Motor neuron (in vitro differentiated cells): ENCODE measurements at regions not wholly inside any gene's neighbourhood (a gene's known extent, or its start where the extent isn't known, plus 50 kb on each side); places are given as distances from the start of the nearest gene placed in this dataset.

ENCODE experiments used
- ATAC-seq, 8 experiments: fragments of 200-7000 bp; cut with Tn5 transposase; replicated peaks in 6 of 8; 2 replicates each; pipeline ENCODE4 v1.8.0; 2021; ENCODE audit warnings: mild to moderate bottlenecking in 8 of 8, moderate library complexity in 8 of 8
- H3K27ac ChIP-seq, 2 donors: fragments of 250-450 bp; sonication (Bioruptor Pico); 2 replicates each; pipeline ENCODE4 v1.9.0; 2021; ENCODE audit warnings: antibody characterized with exemption in 2 of 2, mild to moderate bottlenecking in 2 of 2, moderate library complexity in 1 of 2
- H3K4me1 ChIP-seq, 2 donors: fragments of 250-450 bp; sonication (Bioruptor Pico); replicated peaks in 1 of 2; 2 replicates each; pipeline ENCODE4 v1.6.1; 2021; ENCODE audit warnings: antibody characterized with exemption in 2 of 2, mild to moderate bottlenecking in 2 of 2, moderate library complexity in 1 of 2
- H3K4me3 ChIP-seq, 5 donors: fragments of 250-450 bp; sonication (Bioruptor Pico); 2 replicates each; pipeline ENCODE4 v1.9.0; 2021; ENCODE audit warnings: antibody characterized with exemption in 5 of 5, mild to moderate bottlenecking in 5 of 5, moderate library complexity in 4 of 5
- WGBS, 10 experiments: fragments of 450-650 bp; shearing (Covaris generic); methylation state at CpG; one replicate each; pipeline ENCODE4 v1.0.0; 2022; 5-methylcytosine and 5-hydroxymethylcytosine counted together
- in situ Hi-C, 9 experiments: fragments of 400-800 bp; cut with MboI; loops; one replicate each; pipeline ENCODE4 v1.15.0; 2021; ENCODE audit warnings: low sequenced_read_pairs in 9 of 9, low pct_unique_long_range_greater_than_20kb in 2 of 9; ENCODE audit not compliant: unreplicated experiment in 9 of 9

GRCh38 chr2:238634701-238635357, 208.1 kb downstream of the ASB1 start:
- in situ Hi-C loops: loop anchor here in 1 of 9 experiments (25.0 kb wide), 1 partner anchor 98 kb away; no protein-coding TSS in a partner anchor
- H3K4me3 ChIP-seq: no peak overlapping the region
- no peak overlapping the region for H3K27ac ChIP-seq
- no peaks in the 10 kb centered on the region for H3K4me1 ChIP-seq
- peak in 3 of 8 experiments; percentile 21 to 65 (median 33) for ATAC-seq
- WGBS, 10 experiments: 67 to 100% (median 93%) methylated on average over 1 to 4 of the region's 12 CpGs; no CpG with 5 or more reads in 4 of the 10 experiments

GRCh38 chr2:238635647-238636051, 208.9 kb downstream of the ASB1 start:
- Histone ChIP-seq H3K4me1 (no peaks in the 10 kb centered on the region), H3K27ac (no peak overlapping the region), H3K4me3 (no peak overlapping the region)
- peak in 2 of 8 experiments; percentile 10 to 26 for ATAC-seq
- 59 to 100% (median 79%) methylated on average over 1 to 6 of the region's 8 CpGs; no CpG with 5 or more reads in 4 of the 10 experiments for WGBS, 10 experiments
- in situ Hi-C loops: loop anchor here in 1 of 9 experiments (25.0 kb wide), 1 partner anchor 98 kb away; no protein-coding TSS in a partner anchor

GRCh38 chr2:238636269-238637073, 209.7 kb downstream of the ASB1 start:
- WGBS, 10 experiments: 12 to 90% (median 81%) methylated on average over 3 to 14 of the region's 23 CpGs; no CpG with 5 or more reads in 1 of the 10 experiments
- no peak overlapping the region for H3K27ac ChIP-seq
- no peaks in the 10 kb centered on the region for H3K4me1 ChIP-seq
- no peak overlapping the region for H3K4me3 ChIP-seq
- in situ Hi-C loops: loop anchor here in 1 of 9 experiments (25.0 kb wide), 1 partner anchor 99 kb away; no protein-coding TSS in a partner anchor
- peak in 6 of 8 experiments; percentile 60 to 84 (median 64) for ATAC-seq

DNA sequence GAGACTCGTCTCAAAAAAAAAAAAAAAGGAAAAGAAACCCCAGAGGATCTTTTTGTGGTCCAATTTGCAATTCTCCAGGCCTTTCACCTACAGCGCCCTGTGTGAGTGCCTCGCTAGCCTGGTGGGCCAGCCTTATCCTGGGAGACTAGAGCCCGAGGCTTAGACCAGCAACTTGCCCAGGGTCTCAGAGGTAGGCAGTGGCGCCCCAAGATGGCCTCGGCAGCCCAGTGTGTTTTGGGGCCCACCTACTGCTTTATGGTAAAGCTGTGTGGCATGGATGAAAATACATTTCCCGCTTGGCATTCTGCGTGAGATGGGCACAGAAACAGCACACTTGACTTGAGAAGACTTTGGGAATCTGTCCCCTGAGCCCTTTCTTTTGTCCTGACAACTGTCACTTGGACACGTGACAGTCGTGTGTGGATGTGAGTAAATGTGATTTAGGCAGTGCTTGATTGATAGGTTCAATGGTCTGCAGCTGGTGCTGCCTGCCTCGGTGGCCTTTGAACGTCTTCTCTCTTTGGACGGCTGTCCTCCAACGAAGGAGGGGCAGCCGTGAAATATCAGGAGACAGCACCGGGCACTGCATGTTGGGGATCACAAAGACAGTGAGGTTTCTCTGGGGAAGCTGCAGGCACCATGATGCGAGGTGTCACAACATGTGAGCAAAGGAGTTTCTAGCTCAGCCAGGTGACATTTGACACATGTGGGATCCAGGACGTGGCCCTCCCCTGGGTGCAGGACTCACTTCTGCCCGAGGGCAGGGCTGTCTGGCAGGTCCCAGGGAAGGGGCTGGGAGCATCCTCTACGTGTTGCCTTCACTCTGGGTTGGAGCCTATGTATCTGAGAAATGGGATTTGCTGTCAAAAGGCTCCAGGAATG, 209.5 kb upstream of the TWIST2 start:
- H3K27ac ChIP-seq: no peak overlapping the region
- in situ Hi-C loops: loop anchor here in 1 of 9 experiments (25.0 kb wide), 1 partner anchor 101 kb away; no protein-coding TSS in a partner anchor
- no peak overlapping the region for H3K4me3 ChIP-seq
- peaks cover 0 to 1% of the 10 kb centered on the region in 2 donors for H3K4me1 ChIP-seq
- ATAC-seq: no peak
- 88 to 94% (median 93%) methylated on average over 3 to 9 of the region's 20 CpGs; no CpG with 5 or more reads in 5 of the 10 experiments for WGBS, 10 experiments

DNA sequence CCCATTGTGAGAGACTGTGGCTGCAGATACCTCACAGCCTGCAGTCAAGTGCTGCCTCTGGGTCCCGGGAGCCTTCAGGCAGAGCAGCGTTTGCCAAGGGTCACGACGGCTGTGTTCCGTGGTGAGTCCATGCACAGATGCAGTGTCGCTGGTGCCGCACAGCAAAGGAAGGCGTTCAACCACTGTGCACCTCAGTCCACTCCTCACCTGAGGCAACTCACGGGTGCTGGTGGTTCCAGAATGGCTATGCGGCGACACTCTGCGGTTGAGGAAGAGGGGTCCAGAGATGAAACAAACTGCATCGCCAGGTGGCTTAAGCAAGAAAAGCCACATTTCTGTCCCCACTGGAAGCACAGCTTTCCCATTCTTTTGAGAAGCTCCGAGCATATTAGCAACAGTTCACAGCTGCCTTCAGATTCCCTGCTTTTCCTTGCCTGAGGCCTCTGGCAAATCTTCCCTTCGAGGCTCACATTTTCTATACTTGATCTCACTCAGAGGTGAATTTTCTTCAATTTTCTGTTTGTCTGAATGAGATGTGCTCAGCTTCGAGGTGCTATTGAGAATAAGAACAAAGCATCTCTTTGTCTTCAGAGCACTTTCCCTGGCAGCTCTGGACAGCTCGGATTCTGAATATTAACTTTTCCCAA, 208.8 kb upstream of the TWIST2 start:
- in situ Hi-C loops: loop anchor here in 1 of 9 experiments (25.0 kb wide), 1 partner anchor 102 kb away; no protein-coding TSS in a partner anchor
- Histone ChIP-seq H3K4me1 (peaks cover 6 to 9% of the 10 kb centered on the region in 2 donors), H3K27ac (no peak overlapping the region), H3K4me3 (no peak overlapping the region)
- ATAC-seq: no peak
- WGBS, 10 experiments: 35 to 100% (median 67%) methylated on average over 1 to 13 of the region's 17 CpGs; no CpG with 5 or more reads in 1 of the 10 experiments

GRCh38 chr2:238640486-238640885, 207.4 kb upstream of the TWIST2 start:
- Histone ChIP-seq H3K4me3 (no peak overlapping the region), H3K27ac (no peak overlapping the region), H3K4me1 (peaks cover 13 to 15% of the 10 kb centered on the region in 2 donors)
- in situ Hi-C loops: loop anchor here in 1 of 9 experiments (25.0 kb wide), 1 partner anchor 103 kb away; no protein-coding TSS in a partner anchor
- WGBS, 10 experiments: 43 to 100% (median 92%) methylated on average over 2 to 8 of the region's 8 CpGs; no CpG with 5 or more reads in 2 of the 10 experiments
- no peak for ATAC-seq

- no peak overlapping the region for H3K27ac ChIP-seq
- ATAC-seq: no peak
- in situ Hi-C loops: loop anchor here in 1 of 9 experiments (25.0 kb wide), 1 partner anchor 106 kb away; no protein-coding TSS in a partner anchor
These were observed 204.9 kb upstream of the TWIST2 start for GRCh38 chr2:238642973-238643372.

DNA sequence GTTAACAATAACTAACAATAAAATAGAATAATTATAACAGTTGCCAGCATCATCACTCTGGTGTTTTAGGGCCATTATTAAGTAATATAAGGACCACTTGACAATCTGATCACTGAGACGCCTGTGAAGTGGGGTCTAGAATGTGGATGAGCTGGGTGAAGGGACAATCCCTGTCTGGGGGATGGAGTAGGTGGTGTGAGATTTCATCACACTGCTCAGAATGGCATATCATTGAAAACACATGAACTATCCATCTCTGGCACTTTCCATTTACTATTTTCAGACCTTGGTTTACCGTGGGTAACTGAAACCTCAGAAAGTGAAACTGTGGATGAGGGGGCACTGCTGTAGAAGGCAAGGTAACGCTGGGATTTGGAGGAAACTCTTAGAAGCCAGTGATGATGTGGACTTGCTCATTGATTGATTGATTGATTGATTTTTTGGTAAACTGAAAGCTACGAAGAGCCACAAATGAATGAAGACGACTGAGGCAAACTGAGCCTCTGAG, 204.4 kb upstream of the TWIST2 start:
- Histone ChIP-seq H3K4me1 (peaks cover 13 to 15% of the 10 kb centered on the region in 2 donors), H3K27ac (peak overlapping the region in 1 of 2 donors; percentile 72), H3K4me3 (no peak overlapping the region)
- WGBS, 10 experiments: 39 to 100% (median 83%) methylated on average over 1 to 5 of the region's 5 CpGs; no CpG with 5 or more reads in 3 of the 10 experiments
- in situ Hi-C loops: loop anchor here in 1 of 9 experiments (25.0 kb wide), 1 partner anchor 106 kb away; no protein-coding TSS in a partner anchor
- ATAC-seq: no peak

More at GRCh38 chr2:238642973-238643372, 204.9 kb upstream of the TWIST2 start:
- peaks cover 13 to 15% of the 10 kb centered on the region in 2 donors for H3K4me1 ChIP-seq
- H3K4me3 ChIP-seq: no peak overlapping the region
- 80 to 100% (median 91%) methylated on average over 1 to 9 of the region's 12 CpGs; no CpG with 5 or more reads in 2 of the 10 experiments for WGBS, 10 experiments

DNA sequence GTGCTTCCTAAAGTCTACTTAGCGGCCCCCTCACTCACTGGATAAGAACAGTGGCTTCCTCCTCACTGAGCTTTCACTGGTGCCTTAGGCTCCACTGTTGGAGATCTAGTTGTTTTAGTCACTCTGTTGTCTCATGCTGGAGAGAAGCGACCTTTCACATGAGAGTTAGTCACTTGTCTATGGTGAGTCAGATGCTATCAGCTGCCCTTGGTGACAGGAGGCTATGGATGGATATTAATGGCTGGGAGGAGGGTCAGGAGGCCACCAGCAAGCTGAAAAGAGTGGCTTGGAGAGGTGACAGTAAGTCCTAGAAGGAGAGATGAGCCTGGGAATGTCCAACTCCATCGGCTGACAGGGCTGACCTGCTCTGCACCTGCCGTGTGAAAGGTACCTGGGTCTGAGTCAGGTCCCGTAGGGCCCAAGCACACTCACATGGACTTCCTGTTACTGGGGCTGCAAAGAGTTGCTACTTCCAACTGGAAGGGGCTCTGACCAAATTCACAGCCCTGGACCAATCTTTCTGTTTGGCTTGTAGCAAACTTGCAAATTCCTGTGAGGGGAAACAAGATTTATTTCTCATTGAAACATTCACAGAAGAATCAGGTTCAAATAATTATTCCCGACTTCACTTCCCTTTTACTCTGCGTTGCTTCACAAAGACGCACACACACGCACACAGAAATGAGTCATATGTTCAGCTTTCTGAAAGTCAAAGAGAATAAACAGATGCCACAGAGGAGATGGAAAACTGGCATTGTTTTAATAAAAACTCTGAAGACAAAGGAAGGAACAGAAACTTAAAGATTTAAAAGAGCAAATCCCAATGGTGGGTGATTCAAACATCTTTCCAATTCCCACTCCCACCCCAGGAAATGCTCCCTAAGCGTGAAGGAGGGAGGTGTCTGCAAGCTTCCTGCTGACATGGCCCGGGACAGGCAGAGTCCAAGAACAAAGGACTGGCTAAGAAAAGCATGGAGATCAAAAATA, 203.5 kb upstream of the TWIST2 start:
- Histone ChIP-seq H3K4me3 (no peak overlapping the region), H3K27ac (peak overlapping the region in 1 of 2 donors; percentile 72), H3K4me1 (peaks cover 13 to 15% of the 10 kb centered on the region in 2 donors)
- 6 to 85% (median 32%) methylated on average over 1 to 7 of the region's 11 CpGs for WGBS, 10 experiments
- in situ Hi-C loops: loop anchor here in 1 of 9 experiments (25.0 kb wide), 1 partner anchor 107 kb away; no protein-coding TSS in a partner anchor
- ATAC-seq: peak in 7 of 8 experiments; percentile 93 to 96 (median 94)

GRCh38 chr2:238645095-238645494, 202.8 kb upstream of the TWIST2 start:
- H3K27ac ChIP-seq: no peak overlapping the region
- H3K4me1 ChIP-seq: peaks cover 13 to 15% of the 10 kb centered on the region in 2 donors
- ATAC-seq: no peak
- 41 to 100% (median 80%) methylated on average over 2 to 6 of the region's 6 CpGs; no CpG with 5 or more reads in 4 of the 10 experiments for WGBS, 10 experiments
- in situ Hi-C loops: loop anchor here in 1 of 9 experiments (25.0 kb wide), 1 partner anchor 108 kb away; no protein-coding TSS in a partner anchor
- no peak overlapping the region for H3K4me3 ChIP-seq
